Karpas-422 (cell line): ENCODE measurements at regions not wholly inside any gene's neighbourhood (a gene's known extent, or its start where the extent isn't known, plus 50 kb on each side); places are given as distances from the start of the nearest gene placed in this dataset.

Experiments
- DNase-seq: peaks from one replicate; pipeline ENCODE4 v3.0.0-alpha.2; 2015
- H2AFZ ChIP-seq: fragments of 200-600 bp; sonication (generic); 2 replicates; pipeline ENCODE4 v1.6.1; 2014; ENCODE audit warnings: antibody characterized with exemption, low read length, mixed read lengths
- H3K27ac ChIP-seq: fragments of 200-600 bp; sonication (generic); 2 replicates; pipeline ENCODE4 v1.5.1; 2014; ENCODE audit warnings: mild to moderate bottlenecking, low read length, moderate library complexity
- H3K27me3 ChIP-seq: fragments of 200-600 bp; sonication (generic); 2 replicates; pipeline ENCODE4 v1.6.1; 2014; ENCODE audit warnings: low read length, mixed read lengths
- H3K36me3 ChIP-seq: fragments of 200-600 bp; sonication (generic); 2 replicates; pipeline ENCODE4 v1.6.1; 2014; ENCODE audit warnings: low read length, mixed read lengths; ENCODE audit not compliant: insufficient read depth
- H3K4me1 ChIP-seq: fragments of 200-600 bp; sonication (generic); 2 replicates; pipeline ENCODE4 v1.6.1; 2014; ENCODE audit warnings: mild to moderate bottlenecking, low read length, mixed read lengths
- H3K4me2 ChIP-seq: fragments of 200-600 bp; sonication (generic); 2 replicates; pipeline ENCODE4 v1.6.1; 2014; ENCODE audit warnings: low read length, low read depth, mild to moderate bottlenecking; ENCODE audit not compliant: poor library complexity, severe bottlenecking
- H3K4me3 ChIP-seq: fragments of 200-600 bp; sonication (generic); 2 replicates; pipeline ENCODE4 v1.5.1; 2014; ENCODE audit warnings: mild to moderate bottlenecking, antibody characterized with exemption, low read length, mixed read lengths
- H3K79me2 ChIP-seq: fragments of 200-600 bp; sonication (generic); 2 replicates; pipeline ENCODE4 v1.6.1; 2014; ENCODE audit warnings: mild to moderate bottlenecking, low read length, mixed read lengths
- H3K9ac ChIP-seq: fragments of 200-600 bp; sonication (generic); 2 replicates; pipeline ENCODE4 v1.6.0; 2014; ENCODE audit warnings: low read length
- H3K9me2 ChIP-seq: fragments of 200-600 bp; sonication (generic), shearing (Covaris generic); replicated peaks from 2 replicates; pipeline ENCODE4 v1.6.0; 2014; ENCODE audit warnings: mild to moderate bottlenecking, low read length, moderate library complexity; ENCODE audit not compliant: insufficient read depth
- H3K9me3 ChIP-seq: fragments of 300-700, 200-600 bp; sonication (generic); 2 replicates; pipeline ENCODE4 v1.6.1; 2014; ENCODE audit warnings: low read length, mixed read lengths
- H4K20me1 ChIP-seq: fragments of 200-600 bp; sonication (generic); 2 replicates; pipeline ENCODE4 v1.6.1; 2014; ENCODE audit warnings: mild to moderate bottlenecking, antibody characterized with exemption, low read length, low read depth; ENCODE audit not compliant: insufficient read depth

DNA sequence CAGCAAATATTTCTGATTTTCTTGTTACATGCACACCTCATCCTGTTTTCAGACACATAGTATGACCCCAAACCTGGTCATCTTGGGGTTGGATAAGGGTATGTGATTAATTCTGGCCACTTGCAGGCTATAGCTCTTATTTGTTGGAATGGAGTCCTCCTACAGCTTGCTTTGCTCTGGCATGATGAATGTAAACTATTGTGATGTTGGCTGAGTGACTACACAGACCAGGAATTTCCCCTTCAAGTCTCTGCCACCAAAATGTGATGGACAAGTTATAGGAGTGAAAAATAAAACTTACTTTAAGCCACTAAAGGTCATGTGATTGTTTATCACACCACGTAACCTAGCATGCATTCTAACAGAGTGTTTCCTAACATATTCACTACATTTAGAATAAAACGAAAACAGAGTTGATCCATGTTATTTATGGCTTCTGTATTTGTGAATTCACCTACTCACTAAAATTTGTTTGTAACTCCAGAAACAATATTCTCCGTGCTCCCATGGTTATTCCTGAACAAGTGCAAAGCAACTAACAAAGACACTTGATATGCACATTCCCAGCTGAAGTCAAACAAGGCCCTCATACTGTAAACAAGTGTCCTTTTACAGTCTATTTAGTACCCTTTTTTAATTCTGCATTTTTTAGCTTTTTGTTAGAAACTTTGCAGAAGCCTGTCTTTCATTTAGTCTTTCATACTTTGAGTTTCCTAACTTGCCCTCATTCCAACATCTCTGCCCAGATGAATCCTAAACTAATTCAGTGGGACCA is 599.2 kb upstream of the PCDH15 start:
- H3K36me3 ChIP-seq = no peaks in the 10 kb centered on the region
- no peak overlapping the region for H2AFZ ChIP-seq
- H3K4me2 ChIP-seq = no peak overlapping the region
- no peaks in the 10 kb centered on the region for H4K20me1 ChIP-seq
- no peaks in the 10 kb centered on the region for H3K9me2 ChIP-seq
- H3K9me3 ChIP-seq = peaks cover 17% of the 10 kb centered on the region
- DNase-seq = no peak
- H3K4me3 ChIP-seq = no peak overlapping the region
- H3K27me3 ChIP-seq = no peaks in the 10 kb centered on the region
- no peak overlapping the region for H3K9ac ChIP-seq
- no peak overlapping the region for H3K27ac ChIP-seq
- H3K79me2 ChIP-seq = no peaks in the 10 kb centered on the region
- no peaks in the 10 kb centered on the region for H3K4me1 ChIP-seq

DNA sequence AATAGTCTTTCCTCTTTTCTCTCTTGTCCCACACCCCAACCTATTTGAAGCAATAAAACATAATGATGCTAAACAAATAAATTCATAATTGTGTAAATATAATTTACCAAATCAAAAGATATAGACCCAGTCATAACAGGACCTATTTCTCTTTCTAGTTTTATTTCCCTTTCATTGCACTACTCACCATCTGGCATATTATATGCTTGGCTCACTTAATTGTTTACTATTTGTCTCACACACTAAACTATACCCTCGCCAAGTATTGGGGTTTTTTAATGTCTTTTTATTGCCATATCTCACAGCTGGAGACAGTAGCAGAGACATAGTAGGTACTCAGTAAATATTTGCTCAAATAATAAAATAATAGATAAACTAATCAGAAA is 597.5 kb upstream of the PCDH15 start:
- H4K20me1 ChIP-seq = no peaks in the 10 kb centered on the region
- no peaks in the 10 kb centered on the region for H3K9me2 ChIP-seq
- no peaks in the 10 kb centered on the region for H3K79me2 ChIP-seq
- H3K36me3 ChIP-seq = no peaks in the 10 kb centered on the region
- H3K9ac ChIP-seq = no peak overlapping the region
- no peaks in the 10 kb centered on the region for H3K4me1 ChIP-seq
- peaks cover 9% of the 10 kb centered on the region for H3K9me3 ChIP-seq
- H2AFZ ChIP-seq = no peak overlapping the region
- DNase-seq = no peak
- no peaks in the 10 kb centered on the region for H3K27me3 ChIP-seq
- H3K27ac ChIP-seq = no peak overlapping the region
- H3K4me2 ChIP-seq = no peak overlapping the region
- no peak overlapping the region for H3K4me3 ChIP-seq

DNA sequence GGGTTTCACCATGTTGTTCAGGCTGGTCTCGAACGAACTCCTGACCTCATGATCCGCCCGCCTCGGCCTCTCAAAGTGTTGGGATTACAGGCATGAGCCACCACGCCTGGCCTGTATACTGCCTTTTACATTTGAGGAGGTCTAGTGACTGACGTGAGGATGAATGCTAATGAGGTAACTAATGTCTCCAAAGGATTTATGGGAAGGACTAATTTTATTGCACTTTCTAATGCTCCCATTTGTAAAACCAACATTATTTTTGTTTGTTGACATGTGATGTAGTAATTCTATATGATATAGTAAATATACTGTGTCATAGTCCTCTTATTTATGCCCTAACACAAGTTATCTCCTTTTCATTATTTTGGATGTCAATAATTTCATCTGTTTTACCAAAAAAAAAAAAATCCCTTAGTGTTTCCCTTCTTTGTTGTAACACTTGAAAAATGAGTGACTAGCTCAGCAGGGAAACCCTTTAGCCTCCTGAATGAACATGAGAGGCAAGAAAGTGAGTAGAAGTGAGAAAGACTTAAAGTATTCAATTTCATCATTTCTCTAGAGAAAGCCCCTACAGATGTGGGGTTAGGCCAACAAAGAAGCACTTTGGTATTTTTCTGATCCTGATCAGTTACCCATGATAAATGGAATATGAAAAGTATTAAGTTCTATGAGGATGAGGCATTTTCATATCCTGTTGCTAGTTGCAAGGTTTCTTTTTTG is 596.9 kb upstream of the PCDH15 start:
- no peaks in the 10 kb centered on the region for H4K20me1 ChIP-seq
- H3K27me3 ChIP-seq = no peaks in the 10 kb centered on the region
- no peak overlapping the region for H3K27ac ChIP-seq
- no peaks in the 10 kb centered on the region for H3K36me3 ChIP-seq
- H2AFZ ChIP-seq = no peak overlapping the region
- DNase-seq = no peak
- H3K9ac ChIP-seq = no peak overlapping the region
- H3K9me2 ChIP-seq = no peaks in the 10 kb centered on the region
- H3K79me2 ChIP-seq = no peaks in the 10 kb centered on the region
- H3K4me3 ChIP-seq = no peak overlapping the region
- H3K4me2 ChIP-seq = no peak overlapping the region
- no peaks in the 10 kb centered on the region for H3K4me1 ChIP-seq
- peaks cover 11% of the 10 kb centered on the region for H3K9me3 ChIP-seq

DNA sequence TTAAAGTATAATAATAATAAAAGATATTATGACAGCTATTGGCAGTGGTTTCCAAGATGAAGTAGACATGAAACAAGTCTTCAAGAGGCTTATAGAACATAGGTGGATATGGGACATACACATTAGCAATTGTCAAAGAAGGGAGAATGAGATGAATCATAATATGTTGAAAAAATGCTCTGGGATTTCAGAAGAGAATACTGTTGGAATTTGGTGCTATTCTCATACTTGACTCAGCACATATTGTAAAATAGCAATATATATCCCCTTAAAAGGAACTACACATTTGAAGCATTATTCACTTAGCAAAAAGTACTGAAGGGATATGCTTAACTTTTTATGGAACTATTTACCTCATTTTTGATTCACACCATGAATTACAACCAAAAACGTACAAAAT is 577.2 kb upstream of the PCDH15 start:
- DNase-seq = no peak
- Histone ChIP-seq H3K4me3 (no peak overlapping the region), H3K9me2 (no peaks in the 10 kb centered on the region), H3K27ac (no peak overlapping the region), H2AFZ (no peak overlapping the region), H3K9ac (no peak overlapping the region), H3K27me3 (no peaks in the 10 kb centered on the region), H3K9me3 (peaks cover 42% of the 10 kb centered on the region), H3K36me3 (no peaks in the 10 kb centered on the region), H3K4me2 (no peak overlapping the region), H3K4me1 (no peaks in the 10 kb centered on the region), H3K79me2 (no peaks in the 10 kb centered on the region), H4K20me1 (no peaks in the 10 kb centered on the region)

DNA sequence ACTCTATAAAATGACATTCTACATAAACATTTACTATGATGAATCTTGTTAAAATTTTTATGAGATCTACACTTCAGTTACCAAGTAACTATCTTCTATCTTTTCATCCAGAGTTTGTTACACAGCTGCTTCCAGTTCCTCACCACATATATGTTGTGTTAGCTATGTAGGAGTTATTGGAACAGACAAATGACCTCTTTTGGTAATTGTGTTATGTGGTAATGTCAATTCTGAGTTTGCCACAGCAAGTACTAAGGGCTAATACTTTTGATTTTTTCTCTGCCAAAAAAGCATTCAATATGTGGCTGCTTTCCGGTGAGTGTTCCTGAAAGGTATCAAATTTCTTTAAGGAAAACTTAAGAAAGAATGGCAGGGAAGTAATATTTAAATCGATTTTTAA is 573.9 kb upstream of the PCDH15 start:
- Histone ChIP-seq H2AFZ (no peak overlapping the region), H3K4me3 (no peak overlapping the region), H4K20me1 (no peaks in the 10 kb centered on the region), H3K27ac (no peak overlapping the region), H3K4me2 (no peak overlapping the region), H3K9ac (no peak overlapping the region), H3K9me2 (no peaks in the 10 kb centered on the region), H3K79me2 (no peaks in the 10 kb centered on the region), H3K27me3 (no peaks in the 10 kb centered on the region), H3K9me3 (peaks cover 24% of the 10 kb centered on the region), H3K36me3 (no peaks in the 10 kb centered on the region), H3K4me1 (no peaks in the 10 kb centered on the region)
- DNase-seq = no peak

DNA sequence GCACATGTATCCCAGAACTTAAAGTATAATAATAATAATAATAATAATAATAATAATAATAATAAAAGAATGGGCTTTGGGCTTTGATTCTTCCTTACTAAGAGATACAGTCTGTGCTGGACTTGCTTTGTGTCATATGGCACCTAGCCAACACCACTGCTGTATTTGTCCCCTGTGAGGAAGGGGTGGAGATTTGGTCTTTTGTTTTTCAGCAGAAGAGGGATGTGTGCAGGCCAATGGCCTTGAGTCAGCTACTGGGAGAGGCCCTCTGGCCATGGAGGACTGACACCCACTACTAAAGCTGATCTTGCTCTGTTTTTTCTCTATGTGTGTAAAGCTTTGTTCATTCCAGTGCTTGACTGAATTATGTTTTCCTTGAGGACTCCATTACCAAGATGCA is 573.0 kb upstream of the PCDH15 start:
- H3K4me3 ChIP-seq = no peak overlapping the region
- H3K27ac ChIP-seq = no peak overlapping the region
- no peaks in the 10 kb centered on the region for H3K79me2 ChIP-seq
- DNase-seq = no peak
- no peaks in the 10 kb centered on the region for H3K4me1 ChIP-seq
- no peak overlapping the region for H3K9ac ChIP-seq
- H4K20me1 ChIP-seq = no peaks in the 10 kb centered on the region
- peaks cover 27% of the 10 kb centered on the region; the same call in 1 of the 2 replicates for H3K9me3 ChIP-seq
- no peaks in the 10 kb centered on the region for H3K9me2 ChIP-seq
- no peaks in the 10 kb centered on the region for H3K36me3 ChIP-seq
- no peak overlapping the region for H3K4me2 ChIP-seq
- no peak overlapping the region for H2AFZ ChIP-seq
- H3K27me3 ChIP-seq = no peaks in the 10 kb centered on the region

DNA sequence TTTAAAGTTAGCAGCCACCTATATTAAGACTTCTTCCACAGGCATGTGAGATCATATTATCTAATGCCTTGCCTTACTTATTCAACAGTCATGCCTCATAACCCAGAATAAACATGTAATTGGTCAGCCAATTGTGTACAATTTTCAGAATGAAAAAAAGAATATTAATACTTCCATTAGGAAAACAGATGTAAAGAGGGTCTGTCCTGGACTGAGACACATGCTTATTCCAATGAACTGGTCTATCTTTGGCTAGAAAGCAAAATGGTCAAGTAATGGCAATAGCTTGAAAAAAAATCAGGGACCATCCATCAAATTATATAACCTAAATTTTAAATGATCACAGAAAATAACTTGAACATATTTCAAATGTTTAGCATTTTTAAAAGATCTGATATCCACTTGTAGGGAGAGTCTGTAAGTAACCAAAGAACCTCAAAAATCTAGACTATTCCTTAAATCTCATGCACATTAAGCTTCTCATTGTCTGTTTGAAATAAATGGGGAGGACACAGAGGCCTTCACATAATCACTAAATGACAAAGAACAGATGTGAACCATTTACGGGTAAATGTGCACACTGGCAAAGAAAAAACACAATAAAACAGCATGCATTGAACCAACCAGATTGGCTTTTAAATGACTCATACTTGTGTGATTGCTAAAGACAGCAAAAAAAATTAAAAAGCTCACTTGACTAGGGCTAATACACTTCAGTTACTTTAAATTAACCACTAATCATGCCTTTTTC is 568.8 kb upstream of the PCDH15 start:
- Histone ChIP-seq H3K4me1 (no peaks in the 10 kb centered on the region), H3K36me3 (no peaks in the 10 kb centered on the region), H3K9me2 (no peaks in the 10 kb centered on the region), H3K4me3 (no peak overlapping the region), H3K27me3 (no peaks in the 10 kb centered on the region), H2AFZ (no peak overlapping the region), H3K9ac (no peak overlapping the region), H3K9me3 (peaks cover 30% of the 10 kb centered on the region), H4K20me1 (no peaks in the 10 kb centered on the region), H3K79me2 (no peaks in the 10 kb centered on the region), H3K27ac (no peak overlapping the region), H3K4me2 (no peak overlapping the region)
- DNase-seq = no peak

DNA sequence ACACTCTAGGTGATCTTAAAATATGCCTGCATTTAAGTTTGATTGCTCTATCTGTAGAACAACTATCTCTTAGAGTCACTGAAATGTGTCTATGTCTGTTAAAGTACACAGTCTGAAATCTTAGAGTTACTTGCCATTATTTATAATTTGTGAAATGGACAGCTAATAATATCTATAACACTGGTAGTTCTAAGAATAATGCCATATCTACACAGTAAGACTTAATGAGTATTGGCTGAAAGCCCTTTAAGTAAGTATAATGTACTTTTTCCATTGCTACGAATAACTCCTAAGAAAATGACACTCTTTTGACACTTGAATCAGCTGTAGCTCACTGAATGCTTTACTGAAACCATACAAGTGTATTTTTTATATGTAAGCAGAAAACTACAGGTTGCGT is 567.4 kb upstream of the PCDH15 start:
- no peaks in the 10 kb centered on the region for H4K20me1 ChIP-seq
- H3K4me3 ChIP-seq = no peak overlapping the region
- H3K9me2 ChIP-seq = no peaks in the 10 kb centered on the region
- H3K27me3 ChIP-seq = no peaks in the 10 kb centered on the region
- H3K9me3 ChIP-seq = peaks cover 27% of the 10 kb centered on the region
- no peak for DNase-seq
- H3K9ac ChIP-seq = no peak overlapping the region
- no peaks in the 10 kb centered on the region for H3K36me3 ChIP-seq
- H3K79me2 ChIP-seq = no peaks in the 10 kb centered on the region
- no peak overlapping the region for H2AFZ ChIP-seq
- H3K4me1 ChIP-seq = no peaks in the 10 kb centered on the region
- no peak overlapping the region for H3K4me2 ChIP-seq
- H3K27ac ChIP-seq = no peak overlapping the region
